Lung (tissue), 11 donors: ENCODE measurements at regions not wholly inside any gene's neighbourhood (a gene's known extent, or its start where the extent isn't known, plus 50 kb on each side); places are given as distances from the start of the nearest gene placed in this dataset.
A peak's percentile ranks its signal among the peaks of the same experiment; 100 is the strongest.

Experiments used
- ATAC-seq: fragments of 200-7000 bp; cut with Tn5 transposase; one replicate; pipeline ENCODE4 v1.9.1; 2020; ENCODE audit warnings: moderate number of reproducible peaks; ENCODE audit not compliant: insufficient read depth, low FRiP score
- DNase-seq, 3 donors: peaks; one replicate each; pipeline ENCODE4 v3.0.0-alpha.2; 2013 to 2017
- H3K27ac ChIP-seq, 2 donors: one replicate each; pipeline ENCODE4 v1.5.1; 2013; ENCODE audit warnings: mild to moderate bottlenecking in 2 of 2, moderate library complexity in 2 of 2, control low read depth in 1 of 2, inconsistent platforms in 1 of 2, low read depth in 1 of 2, low read length in 1 of 2
- H3K27me3 ChIP-seq, 3 donors: one replicate each; pipeline ENCODE4 v1.5.1; 2013; ENCODE audit warnings: low read length in 2 of 3; ENCODE audit not compliant: control insufficient read depth in 3 of 3, insufficient read depth in 3 of 3
- H3K36me3 ChIP-seq, 4 donors: one replicate each; pipeline ENCODE4 v1.5.1; 2013; ENCODE audit warnings: low read length in 4 of 4, mild to moderate bottlenecking in 1 of 4, moderate library complexity in 1 of 4; ENCODE audit not compliant: control insufficient read depth in 4 of 4, insufficient read depth in 4 of 4
- H3K4me1 ChIP-seq, 5 donors: one replicate each; pipeline ENCODE4 v1.5.1; 2013; ENCODE audit warnings: low read length in 5 of 5, mild to moderate bottlenecking in 2 of 5, moderate library complexity in 1 of 5; ENCODE audit not compliant: control insufficient read depth in 5 of 5, insufficient read depth in 5 of 5
- H3K4me3 ChIP-seq: one replicate; pipeline ENCODE4 v1.5.1; 2013; ENCODE audit warnings: mild to moderate bottlenecking, control low read depth, moderate library complexity
- H3K9ac ChIP-seq, 2 donors: one replicate each; pipeline ENCODE4 v1.5.1; 2013; ENCODE audit warnings: low read length in 2 of 2, control low read depth in 1 of 2; ENCODE audit not compliant: insufficient read depth in 1 of 2
- H3K9me3 ChIP-seq, 4 donors: one replicate each; pipeline ENCODE4 v1.5.1; 2013; ENCODE audit warnings: low read length in 3 of 4, mild to moderate bottlenecking in 1 of 4, moderate library complexity in 1 of 4; ENCODE audit not compliant: control insufficient read depth in 4 of 4, insufficient read depth in 3 of 4
- CTCF ChIP-seq: IDR thresholded peaks from 2 replicates; pipeline ENCODE4 v1.5.1; 2012; ENCODE audit warnings: mild to moderate bottlenecking; ENCODE audit errors: control extremely low read depth, extremely low read depth
- WGBS, 2 donors: extraction: QIAGEN DNeasy Blood & Tissue Kit; methylation state at CpG; one replicate each; pipeline ENCODE4 v1.1.7; 2013; 5-methylcytosine and 5-hydroxymethylcytosine counted together
- donor health status: control.
- donor health status: control.
- donor health status: Bipolar disorder and iron deficiency.
- donor health status: healthy.
- donor health status: DM: yes; HTN: yes; CAD: no.

GRCh38 chr3:32623532-32623931 lies 52.9 kb upstream of the DYNC1LI1 start:
- WGBS, 2 donors: 66 to 89% methylated on average over 4 of the region's 4 CpGs
- no peak overlapping the region for H3K4me3 ChIP-seq
- no peaks in the 10 kb centered on the region for H3K9me3 ChIP-seq
- H3K4me1 ChIP-seq: peaks cover 0 to 27% (median 13%) of the 10 kb centered on the region in 5 donors
- H3K36me3 ChIP-seq: no peaks in the 10 kb centered on the region
- no peaks in the 10 kb centered on the region for H3K27me3 ChIP-seq
- ATAC-seq (no peak), DNase-seq (no peak)
- no peak overlapping the region for H3K27ac ChIP-seq
- H3K9ac ChIP-seq: no peak overlapping the region
- TF ChIP-seq CTCF: no peak

DNA sequence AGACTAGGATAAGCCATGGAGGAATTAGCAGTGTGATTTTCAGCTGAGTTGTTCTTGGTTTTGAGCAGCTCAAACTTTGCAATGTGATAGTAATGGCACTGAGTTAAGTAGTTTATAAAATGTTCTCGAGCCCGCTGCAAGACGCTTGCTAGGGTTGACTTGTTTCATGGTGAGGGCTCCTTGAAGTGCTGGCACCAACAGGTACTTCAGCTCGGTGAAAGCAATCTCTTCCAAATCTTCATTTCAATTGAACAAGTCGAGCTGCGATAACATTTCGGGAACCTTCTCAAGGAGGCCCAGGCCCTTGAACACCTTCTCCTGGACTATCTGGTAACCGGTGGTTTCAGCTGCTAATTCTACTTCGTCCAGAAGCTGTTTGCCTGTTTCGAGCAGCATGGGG lies 50.8 kb upstream of the DYNC1LI1 start:
- no peak for ATAC-seq
- Histone ChIP-seq H3K36me3 (no peaks in the 10 kb centered on the region), H3K4me3 (no peak overlapping the region), H3K27me3 (no peaks in the 10 kb centered on the region), H3K9ac (no peak overlapping the region), H3K9me3 (no peaks in the 10 kb centered on the region), H3K27ac (no peak overlapping the region), H3K4me1 (peaks cover 0 to 27% (median 13%) of the 10 kb centered on the region in 5 donors)
- 69 to 84% methylated on average over 10 of the region's 10 CpGs for WGBS, 2 donors
- no peak for TF ChIP-seq CTCF
- DNase-seq: peak in 1 of 3 donors; percentile 34

- Histone ChIP-seq H3K4me1 (peaks cover 0 to 27% (median 13%) of the 10 kb centered on the region in 5 donors), H3K4me3 (no peak overlapping the region), H3K9ac (no peak overlapping the region), H3K36me3 (no peaks in the 10 kb centered on the region), H3K9me3 (no peaks in the 10 kb centered on the region), H3K27ac (no peak overlapping the region), H3K27me3 (no peaks in the 10 kb centered on the region)
- ATAC-seq (no peak), DNase-seq (peak; percentile 79 to 95 (median 95))
- TF ChIP-seq CTCF: no peak
- WGBS, 2 donors: 72 to 81% methylated on average over 10 of the region's 10 CpGs
These were observed 50.1 kb upstream of the DYNC1LI1 start for GRCh38 chr3:32620611-32621310.
